ENCODE measurements at regions not wholly inside any gene's neighbourhood (a gene's known extent, or its start where the extent isn't known, plus 50 kb on each side); places are given as distances from the start of the nearest gene placed in this dataset.

- TF ChIP-seq CTCF (optimal IDR thresholded peaks at IDR 0.05 in 1 of 3, IDR thresholded peaks at IDR 0.05 in 1 of 3, conservative IDR thresholded peaks at IDR 0.05 in 1 of 3; ENCODE audit: extremely low read depth in 1 of 3, insufficient read depth in 2 of 3, low read length in 3 of 3) (no peak), EZH2 (IDR thresholded peaks at IDR 0.05; ENCODE audit: low read length) (no peak)
Observed at GRCh38 chr7:145212050-145212449, 376.2 kb upstream of the TPK1 start.

Data from keratinocyte (primary cell).